OCI-LY7 (cell line): ENCODE measurements at regions not wholly inside any gene's neighbourhood (a gene's known extent, or its start where the extent isn't known, plus 50 kb on each side); places are given as distances from the start of the nearest gene placed in this dataset.

Experiments used
- BruUV-seq: library from RNA; stranded (reverse); fragments of 400-500 nt; replicated peaks from 2 replicates; lab custom pipeline; 2021; lab: Mats Ljungman, UMichigan
- CTCF ChIA-PET: fragments of 300-600 bp; sonication (Branson Sonifier 250); formaldehyde crosslinking; loops from one replicate; lab custom pipeline; 2022; ENCODE audit warnings: antibody characterized with exemption; ENCODE audit not compliant: unreplicated experiment; lab: Charles Lee
- POLR2A ChIA-PET: fragments of 300-600 bp; sonication (Branson Sonifier 250); formaldehyde crosslinking; loops from one replicate; lab custom pipeline; 2022; ENCODE audit warnings: antibody characterized with exemption; lab: Charles Lee
- DNase-seq: peaks from one replicate; pipeline ENCODE4 v3.0.0-alpha.2; 2015; ENCODE audit warnings: low spot score
- H2AFZ ChIP-seq: fragments of 200-600 bp; sonication (generic), shearing (Covaris generic); 2 replicates; pipeline ENCODE4 v1.6.1; 2014; ENCODE audit warnings: mild to moderate bottlenecking, antibody characterized with exemption, low read length, moderate library complexity
- H3K27ac ChIP-seq: fragments of 200-600 bp; sonication (generic); 2 replicates; pipeline ENCODE4 v1.5.1; 2014; ENCODE audit warnings: mixed run types, low read depth, mild to moderate bottlenecking, moderate library complexity, low read length, inconsistent platforms; ENCODE audit not compliant: poor library complexity, severe bottlenecking
- H3K36me3 ChIP-seq: fragments of 200-600 bp; sonication (generic); 2 replicates; pipeline ENCODE4 v1.6.1; 2014; ENCODE audit warnings: mild to moderate bottlenecking, antibody characterized with exemption, low read length, moderate library complexity, mixed read lengths; ENCODE audit not compliant: insufficient read depth
- H3K4me1 ChIP-seq: fragments of 200-600 bp; sonication (generic); 2 replicates; pipeline ENCODE4 v1.5.1; 2014; ENCODE audit warnings: mild to moderate bottlenecking, low read length; ENCODE audit not compliant: insufficient read depth, poor library complexity, severe bottlenecking
- H3K4me2 ChIP-seq: fragments of 200-600 bp; sonication (generic); 2 replicates; pipeline ENCODE4 v1.6.1; 2014; ENCODE audit warnings: mild to moderate bottlenecking, low read length
- H3K4me3 ChIP-seq: fragments of 200-600 bp; sonication (generic); 2 replicates; pipeline ENCODE4 v1.5.1; 2014; ENCODE audit warnings: mild to moderate bottlenecking, low read depth, low read length; ENCODE audit not compliant: poor library complexity, severe bottlenecking
- H3K79me2 ChIP-seq: fragments of 200-600 bp; sonication (generic); 2 replicates; pipeline ENCODE4 v1.6.1; 2016; ENCODE audit warnings: low read depth, mild to moderate bottlenecking, low read length, moderate library complexity, mixed read lengths; ENCODE audit not compliant: insufficient read depth
- H3K9me2 ChIP-seq: fragments of 200-600 bp; sonication (generic); 2 replicates; pipeline ENCODE4 v1.6.1; 2016; ENCODE audit warnings: mild to moderate bottlenecking, low read length, mixed read lengths; ENCODE audit not compliant: insufficient read depth
- H3K9me3 ChIP-seq: fragments of 200-600 bp; sonication (generic); 2 replicates; pipeline ENCODE4 v1.6.1; 2014; ENCODE audit warnings: mild to moderate bottlenecking, mixed run types, low read length, mixed read lengths
- H4K20me1 ChIP-seq: fragments of 200-600 bp; sonication (generic); 2 replicates; pipeline ENCODE4 v1.6.1; 2014; ENCODE audit warnings: mild to moderate bottlenecking, antibody characterized with exemption, low read length, moderate library complexity, mixed read lengths; ENCODE audit not compliant: insufficient read depth
- EZH2phosphoT487 ChIP-seq: fragments of 200-600 bp; sonication (generic); IDR thresholded peaks from 2 replicates; pipeline ENCODE4 v1.6.1; 2018; ENCODE audit warnings: low read depth, borderline replicate concordance, mild to moderate bottlenecking, mixed run types, antibody characterized with exemption, low read length, moderate library complexity, mixed read lengths
- intact Hi-C: fragments of 100-400 bp; cut with micrococcal nuclease; formaldehyde crosslinking; loops from one replicate; pipeline ENCODE4 v1.10.0; 2022; ENCODE audit not compliant: unreplicated experiment
- TF ChIP-seq, protein P1 (sequence below): fragments of 200-600 bp; sonication (generic); conservative IDR thresholded peaks from 2 replicates; pipeline ENCODE4 v1.5.1; 2014; ENCODE audit warnings: mild to moderate bottlenecking, antibody characterized with exemption, low read length, moderate library complexity, mixed read lengths

DNA sequence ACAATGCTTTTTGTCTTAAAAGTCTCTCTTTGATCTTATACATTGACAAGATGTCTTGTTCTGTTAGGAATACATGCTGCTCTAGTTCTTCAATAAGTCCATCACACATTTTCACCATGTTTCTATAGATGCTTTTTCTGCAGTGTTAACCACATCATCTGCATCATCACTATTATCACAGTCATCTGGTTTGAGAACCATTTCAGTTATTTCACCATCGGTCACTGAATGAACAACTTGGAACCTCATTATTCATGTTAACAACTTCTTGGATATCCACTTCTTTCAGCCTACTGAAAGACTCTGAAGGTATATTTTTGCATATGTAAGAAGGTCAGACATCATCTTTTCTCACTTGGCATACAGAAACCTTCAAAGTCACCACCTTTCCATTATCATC lies 975.2 kb downstream of the STIM2 start:
- no peak for DNase-seq
- intact Hi-C loops = no loop called here
- Histone ChIP-seq H3K4me2 (no peak overlapping the region), H3K9me3 (no peaks in the 10 kb centered on the region), H4K20me1 (no peaks in the 10 kb centered on the region), H2AFZ (no peak overlapping the region), H3K9me2 (no peaks in the 10 kb centered on the region), H3K27ac (no peak overlapping the region), H3K4me1 (no peaks in the 10 kb centered on the region), H3K4me3 (no peak overlapping the region), H3K79me2 (no peaks in the 10 kb centered on the region), H3K36me3 (no peaks in the 10 kb centered on the region)
- TF ChIP-seq EZH2phosphoT487 = no peak
- TF ChIP-seq, protein P1, sequence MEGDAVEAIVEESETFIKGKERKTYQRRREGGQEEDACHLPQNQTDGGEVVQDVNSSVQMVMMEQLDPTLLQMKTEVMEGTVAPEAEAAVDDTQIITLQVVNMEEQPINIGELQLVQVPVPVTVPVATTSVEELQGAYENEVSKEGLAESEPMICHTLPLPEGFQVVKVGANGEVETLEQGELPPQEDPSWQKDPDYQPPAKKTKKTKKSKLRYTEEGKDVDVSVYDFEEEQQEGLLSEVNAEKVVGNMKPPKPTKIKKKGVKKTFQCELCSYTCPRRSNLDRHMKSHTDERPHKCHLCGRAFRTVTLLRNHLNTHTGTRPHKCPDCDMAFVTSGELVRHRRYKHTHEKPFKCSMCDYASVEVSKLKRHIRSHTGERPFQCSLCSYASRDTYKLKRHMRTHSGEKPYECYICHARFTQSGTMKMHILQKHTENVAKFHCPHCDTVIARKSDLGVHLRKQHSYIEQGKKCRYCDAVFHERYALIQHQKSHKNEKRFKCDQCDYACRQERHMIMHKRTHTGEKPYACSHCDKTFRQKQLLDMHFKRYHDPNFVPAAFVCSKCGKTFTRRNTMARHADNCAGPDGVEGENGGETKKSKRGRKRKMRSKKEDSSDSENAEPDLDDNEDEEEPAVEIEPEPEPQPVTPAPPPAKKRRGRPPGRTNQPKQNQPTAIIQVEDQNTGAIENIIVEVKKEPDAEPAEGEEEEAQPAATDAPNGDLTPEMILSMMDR = no peak
- ChIA-PET POLR2A (no interaction called here), CTCF (no interaction called here)
- no TSS peak for BruUV-seq

DNA sequence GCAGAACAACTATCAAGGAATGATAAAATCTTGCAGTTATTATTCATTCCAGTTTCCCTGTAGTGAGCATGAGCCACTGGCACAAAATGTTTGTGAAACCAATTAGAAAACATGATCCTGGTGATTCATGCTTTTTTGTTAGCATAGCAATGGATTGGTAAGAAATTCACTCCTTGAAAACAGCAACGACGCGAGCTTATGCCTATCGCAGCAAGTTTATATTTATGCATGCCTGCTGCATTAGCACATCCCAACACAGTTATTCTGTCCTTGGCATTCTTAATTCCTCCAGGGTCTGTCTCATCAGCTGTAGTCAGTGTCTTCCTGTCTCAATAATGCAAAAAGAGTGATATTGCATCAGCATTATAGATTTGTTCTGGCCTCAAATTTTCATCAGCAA lies 975.9 kb downstream of the STIM2 start:
- DNase-seq = no peak
- no TSS peak for BruUV-seq
- Histone ChIP-seq H2AFZ (no peak overlapping the region), H3K36me3 (no peaks in the 10 kb centered on the region), H3K4me2 (no peak overlapping the region), H3K4me1 (no peaks in the 10 kb centered on the region), H3K79me2 (no peaks in the 10 kb centered on the region), H3K4me3 (no peak overlapping the region), H3K9me2 (no peaks in the 10 kb centered on the region), H3K27ac (no peak overlapping the region), H4K20me1 (no peaks in the 10 kb centered on the region), H3K9me3 (no peaks in the 10 kb centered on the region)
- intact Hi-C loops = no loop called here
- ChIA-PET CTCF (no interaction called here), POLR2A (no interaction called here)
- TF ChIP-seq, protein P1 = no peak
- TF ChIP-seq EZH2phosphoT487 = no peak

DNA sequence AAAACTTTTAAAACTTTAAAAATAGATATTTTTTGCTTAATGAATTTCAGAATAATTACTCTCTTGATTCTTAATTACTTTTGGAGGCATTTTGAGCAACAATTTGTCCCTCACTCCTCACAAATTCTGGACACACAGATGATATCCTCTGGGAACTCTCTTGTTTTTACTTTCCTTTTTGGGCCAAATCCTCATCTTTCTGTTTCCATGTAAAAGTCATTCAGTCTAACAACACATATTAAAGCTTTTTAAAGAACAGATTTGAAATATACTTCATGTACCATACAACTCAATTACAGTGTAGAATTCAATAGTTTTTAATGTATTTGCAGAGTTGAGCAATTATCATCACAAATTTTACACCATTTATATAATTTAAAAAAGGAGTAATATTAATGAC lies 983.1 kb downstream of the STIM2 start:
- Histone ChIP-seq H2AFZ (no peak overlapping the region), H3K9me2 (no peaks in the 10 kb centered on the region), H3K4me3 (no peak overlapping the region), H3K79me2 (no peaks in the 10 kb centered on the region), H3K27ac (no peak overlapping the region), H4K20me1 (no peaks in the 10 kb centered on the region), H3K4me1 (no peaks in the 10 kb centered on the region), H3K9me3 (no peaks in the 10 kb centered on the region), H3K4me2 (no peak overlapping the region), H3K36me3 (no peaks in the 10 kb centered on the region)
- ChIA-PET CTCF (no interaction called here), POLR2A (no interaction called here)
- no peak for DNase-seq
- intact Hi-C loops = no loop called here
- TF ChIP-seq EZH2phosphoT487 = no peak
- TF ChIP-seq, protein P1 = no peak
- no TSS peak for BruUV-seq
